GM19397 (cell line): ENCODE measurements at regions not wholly inside any gene's neighbourhood (a gene's known extent, or its start where the extent isn't known, plus 50 kb on each side); places are given as distances from the start of the nearest gene placed in this dataset.

ENCODE experiments used
- ATAC-seq: cut with Tn5 transposase; IDR thresholded peaks from one replicate; pipeline ENCODE4 v1.9.1; 2021; ENCODE audit warnings: mild to moderate bottlenecking, moderate library complexity; ENCODE audit not compliant: unreplicated experiment

GRCh38 chr3:193844472-193844871, 251.5 kb downstream of the OPA1 start:
- no peak for ATAC-seq

GRCh38 chr3:193845144-193845543, 252.1 kb downstream of the OPA1 start:
- ATAC-seq = no peak

GRCh38 chr3:193846569-193846968, 253.6 kb downstream of the OPA1 start:
- no peak for ATAC-seq

GRCh38 chr3:193847402-193847801, 254.4 kb downstream of the OPA1 start:
- ATAC-seq = no peak

GRCh38 chr3:193848547-193848946, 255.5 kb downstream of the OPA1 start:
- ATAC-seq = no peak

GRCh38 chr3:193850084-193850619, 257.1 kb downstream of the OPA1 start:
- no peak for ATAC-seq

GRCh38 chr3:193851428-193851847, 258.4 kb downstream of the OPA1 start:
- ATAC-seq = no peak

GRCh38 chr3:193851941-193852674, 259.1 kb downstream of the OPA1 start:
- no peak for ATAC-seq

- no peak for ATAC-seq
Observed at GRCh38 chr3:193852901-193853300, 259.9 kb downstream of the OPA1 start.

GRCh38 chr3:193853511-193854219, 260.7 kb downstream of the OPA1 start:
- ATAC-seq = no peak

GRCh38 chr3:193857996-193858395, 265.0 kb downstream of the OPA1 start:
- no peak for ATAC-seq

GRCh38 chr3:193859195-193859594, 266.2 kb downstream of the OPA1 start:
- no peak for ATAC-seq

GRCh38 chr3:193861012-193861411, 268.0 kb downstream of the OPA1 start:
- no peak for ATAC-seq

GRCh38 chr3:193862843-193863242, 269.8 kb downstream of the OPA1 start:
- no peak for ATAC-seq

GRCh38 chr3:193863657-193864357, 270.8 kb downstream of the OPA1 start:
- no peak for ATAC-seq

- peak; percentile 54 for ATAC-seq
Observed at GRCh38 chr3:193865339-193865738, 270.6 kb upstream of the HES1 start.

GRCh38 chr3:193865896-193866480, 270.0 kb upstream of the HES1 start:
- ATAC-seq = no peak

- ATAC-seq = no peak
Observed at GRCh38 chr3:193868590-193868989, 267.4 kb upstream of the HES1 start.

GRCh38 chr3:193869221-193870201, 266.4 kb upstream of the HES1 start:
- ATAC-seq = no peak
